HG03521 (cell line): ENCODE measurements at regions not wholly inside any gene's neighbourhood (a gene's known extent, or its start where the extent isn't known, plus 50 kb on each side); places are given as distances from the start of the nearest gene placed in this dataset.
"Not testable (repeated sequence)": the region's sequence is repeated elsewhere in the genome, so short reads cannot be mapped to it uniquely, and the experiment has no call there.

ENCODE experiments used
- ATAC-seq: cut with Tn5 transposase; IDR thresholded peaks from one replicate; pipeline ENCODE4 v1.9.1; 2021; ENCODE audit warnings: mild to moderate bottlenecking, moderate library complexity; ENCODE audit not compliant: unreplicated experiment

GRCh38 chr15:22303112-22303511 is 155.6 kb upstream of the GOLGA6L22 start:
- not testable (repeated sequence) for ATAC-seq
